Tibial nerve (tissue), 4 donors: ENCODE measurements at regions not wholly inside any gene's neighbourhood (a gene's known extent, or its start where the extent isn't known, plus 50 kb on each side); places are given as distances from the start of the nearest gene placed in this dataset.
"Not testable (repeated sequence)": the region's sequence is repeated elsewhere in the genome, so short reads cannot be mapped to it uniquely, and the experiment has no call there.

ENCODE experiments used
- CTCF ChIP-seq, 5 experiments: fragments of 200-600 bp in 3 of 5; fragments of 450-650 bp in 2 of 5; sonication (generic) in 3 of 5; IDR thresholded peaks; one replicate each; pipeline ENCODE4 v1.5.1; 2016 to 2019; ENCODE audit warnings: antibody characterized with exemption in 5 of 5, mild to moderate bottlenecking in 3 of 5, moderate library complexity in 2 of 5
- EP300 ChIP-seq, 2 donors: sonication (generic); formaldehyde crosslinking; IDR thresholded peaks; one replicate each; pipeline ENCODE4 v1.6.1; 2017; ENCODE audit warnings: antibody characterized with exemption in 2 of 2, mild to moderate bottlenecking in 1 of 2
- POLR2A ChIP-seq, 2 donors: fragments of 450-650 bp; IDR thresholded peaks; one replicate each; pipeline ENCODE4 v1.6.1; 2017; ENCODE audit warnings: antibody characterized with exemption in 2 of 2, mild to moderate bottlenecking in 2 of 2, moderate library complexity in 2 of 2

DNA sequence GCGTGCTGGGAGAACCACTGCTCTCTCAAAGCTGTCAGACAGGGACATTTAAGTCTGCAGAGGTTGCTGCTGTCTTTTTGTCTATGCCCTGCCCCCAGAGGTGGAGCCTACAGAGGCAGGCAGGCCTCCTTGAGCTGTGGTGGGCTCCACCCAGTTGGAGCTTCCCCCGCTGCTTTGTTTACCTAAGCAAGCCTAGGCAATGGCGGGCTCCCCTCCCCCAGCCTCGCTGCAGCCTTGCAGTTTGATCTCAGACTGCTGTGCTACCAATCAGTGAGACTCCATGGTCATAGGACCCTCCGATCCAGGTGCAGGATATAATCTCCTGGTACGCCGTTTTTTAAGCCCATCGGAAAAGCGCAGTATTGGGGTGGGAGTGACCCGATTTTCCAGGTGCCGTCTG lies 110.4 kb upstream of the SPRED1 start:
- not testable (repeated sequence) for TF ChIP-seq CTCF, POLR2A, EP300 (IDR thresholded peaks at IDR 0.05)
